Lower leg skin (tissue), 3 donors: ENCODE measurements at regions not wholly inside any gene's neighbourhood (a gene's known extent, or its start where the extent isn't known, plus 50 kb on each side); places are given as distances from the start of the nearest gene placed in this dataset.

Experiments
- POLR2A ChIP-seq, 2 donors: fragments of 450-650 bp; IDR thresholded peaks; one replicate each; pipeline ENCODE4 v1.6.1; 2016 to 2017; ENCODE audit warnings: antibody characterized with exemption in 2 of 2, mild to moderate bottlenecking in 1 of 2, moderate library complexity in 1 of 2
- TF ChIP-seq, protein P1 (sequence below), 3 donors: fragments of 450-650 bp; IDR thresholded peaks; one replicate each; pipeline ENCODE4 v1.5.1; 2016; ENCODE audit warnings: antibody characterized with exemption in 3 of 3, mild to moderate bottlenecking in 3 of 3, moderate library complexity in 2 of 3

DNA sequence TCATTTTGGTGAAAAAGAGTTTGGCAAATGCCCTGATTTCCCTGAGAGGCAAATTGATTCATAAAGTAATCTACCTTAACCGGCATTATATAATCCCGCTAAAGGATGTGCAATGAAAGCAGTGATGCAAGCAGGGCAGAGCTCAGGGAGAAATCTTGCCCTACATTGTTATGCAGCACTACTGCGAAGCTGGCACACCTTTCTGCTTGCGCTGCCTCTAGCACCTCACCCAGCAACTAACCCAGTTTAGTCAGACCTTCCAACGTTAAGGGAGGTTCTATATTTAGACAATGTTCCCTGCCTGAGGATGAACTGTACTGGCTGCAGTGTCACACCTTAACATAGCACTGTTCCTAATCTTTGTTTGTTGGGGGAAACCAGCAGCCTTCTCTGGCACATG lies 60.8 kb upstream of the CCDC196 start:
- TF ChIP-seq, protein P1, sequence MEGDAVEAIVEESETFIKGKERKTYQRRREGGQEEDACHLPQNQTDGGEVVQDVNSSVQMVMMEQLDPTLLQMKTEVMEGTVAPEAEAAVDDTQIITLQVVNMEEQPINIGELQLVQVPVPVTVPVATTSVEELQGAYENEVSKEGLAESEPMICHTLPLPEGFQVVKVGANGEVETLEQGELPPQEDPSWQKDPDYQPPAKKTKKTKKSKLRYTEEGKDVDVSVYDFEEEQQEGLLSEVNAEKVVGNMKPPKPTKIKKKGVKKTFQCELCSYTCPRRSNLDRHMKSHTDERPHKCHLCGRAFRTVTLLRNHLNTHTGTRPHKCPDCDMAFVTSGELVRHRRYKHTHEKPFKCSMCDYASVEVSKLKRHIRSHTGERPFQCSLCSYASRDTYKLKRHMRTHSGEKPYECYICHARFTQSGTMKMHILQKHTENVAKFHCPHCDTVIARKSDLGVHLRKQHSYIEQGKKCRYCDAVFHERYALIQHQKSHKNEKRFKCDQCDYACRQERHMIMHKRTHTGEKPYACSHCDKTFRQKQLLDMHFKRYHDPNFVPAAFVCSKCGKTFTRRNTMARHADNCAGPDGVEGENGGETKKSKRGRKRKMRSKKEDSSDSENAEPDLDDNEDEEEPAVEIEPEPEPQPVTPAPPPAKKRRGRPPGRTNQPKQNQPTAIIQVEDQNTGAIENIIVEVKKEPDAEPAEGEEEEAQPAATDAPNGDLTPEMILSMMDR (IDR thresholded peaks at IDR 0.05): no peak
- no peak for TF ChIP-seq POLR2A (IDR thresholded peaks at IDR 0.05)
